HepG2 (cell line): ENCODE measurements at regions not wholly inside any gene's neighbourhood (a gene's known extent, or its start where the extent isn't known, plus 50 kb on each side); places are given as distances from the start of the nearest gene placed in this dataset.

ENCODE experiments used
- DNMT1 ChIP-seq: sonication (generic); formaldehyde crosslinking; IDR thresholded peaks from 2 replicates; pipeline ENCODE4 v1.5.1; 2020; ENCODE audit warnings: mild to moderate bottlenecking, missing genetic modification reagents
- FOSL2 ChIP-seq: sonication (generic); formaldehyde crosslinking; IDR thresholded peaks from 2 replicates; pipeline ENCODE4 v1.4.0; 2020; ENCODE audit warnings: missing genetic modification reagents
- HMG20A ChIP-seq: IDR thresholded peaks from 2 replicates; pipeline ENCODE4 v1.6.1; 2016; ENCODE audit warnings: borderline replicate concordance
- MEIS2 ChIP-seq: sonication (generic); formaldehyde crosslinking; IDR thresholded peaks from 2 replicates; pipeline ENCODE4 v1.9.0; 2021; ENCODE audit warnings: mild to moderate bottlenecking, missing genetic modification reagents
- ZBTB7B ChIP-seq: sonication (generic); formaldehyde crosslinking; IDR thresholded peaks from 2 replicates; pipeline ENCODE4 v1.4.0; 2020; ENCODE audit warnings: missing genetic modification reagents
- ZNF263 ChIP-seq: sonication (generic); formaldehyde crosslinking; IDR thresholded peaks from 2 replicates; pipeline ENCODE4 v1.4.0; 2020; ENCODE audit warnings: missing genetic modification reagents
- ZNF292 ChIP-seq: sonication (generic); formaldehyde crosslinking; IDR thresholded peaks from 2 replicates; pipeline ENCODE4 v1.8.1; 2022; ENCODE audit warnings: mild to moderate bottlenecking, low read depth, missing genetic modification reagents, borderline replicate concordance
- ZNF335 ChIP-seq: sonication (generic); formaldehyde crosslinking; IDR thresholded peaks from 2 replicates; pipeline ENCODE4 v1.4.0; 2020; ENCODE audit warnings: missing genetic modification reagents
- ZNF33B ChIP-seq: sonication (generic); formaldehyde crosslinking; IDR thresholded peaks from 2 replicates; pipeline ENCODE4 v1.5.1; 2020; ENCODE audit warnings: mild to moderate bottlenecking, missing genetic modification reagents
- ZNF441 ChIP-seq: sonication (generic); formaldehyde crosslinking; IDR thresholded peaks from 2 replicates; pipeline ENCODE4 v1.7.0; 2021; ENCODE audit warnings: missing genetic modification reagents, borderline replicate concordance
- ZNF549 ChIP-seq: sonication (generic); formaldehyde crosslinking; IDR thresholded peaks from 2 replicates; pipeline ENCODE4 v1.5.0; 2020; ENCODE audit warnings: missing genetic modification reagents
- ZNF563 ChIP-seq: sonication (generic); formaldehyde crosslinking; IDR thresholded peaks from 2 replicates; pipeline ENCODE4 v1.8.0; 2022; ENCODE audit warnings: mild to moderate bottlenecking, moderate library complexity, missing genetic modification reagents
- ZNF567 ChIP-seq: sonication (generic); formaldehyde crosslinking; IDR thresholded peaks from 2 replicates; pipeline ENCODE4 v1.8.1; 2023; ENCODE audit warnings: mild to moderate bottlenecking, missing genetic modification reagents, borderline replicate concordance
- TF ChIP-seq, protein P1 (sequence below): IDR thresholded peaks from 2 replicates; pipeline ENCODE4 v1.6.1; 2016; ENCODE audit warnings: missing biosample characterization, missing genetic modification reagents, low read depth
- TF ChIP-seq, protein P2 (sequence below): sonication (generic); formaldehyde crosslinking; conservative IDR thresholded peaks from 2 replicates; pipeline ENCODE4 v1.4.0; 2020; ENCODE audit warnings: missing genetic modification reagents
- TF ChIP-seq, protein P3 (sequence below): sonication (generic); formaldehyde crosslinking; conservative IDR thresholded peaks from 2 replicates; pipeline ENCODE4 v1.4.0; 2020; ENCODE audit warnings: missing genetic modification reagents
- TF ChIP-seq, protein P4 (sequence below): sonication (generic); formaldehyde crosslinking; IDR thresholded peaks from 2 replicates; pipeline ENCODE4 v1.4.0; 2020; ENCODE audit warnings: missing genetic modification reagents
- TF ChIP-seq, protein P5 (sequence below): IDR thresholded peaks from 2 replicates; pipeline ENCODE4 v1.4.0; 2020; ENCODE audit warnings: mild to moderate bottlenecking, missing genetic modification reagents

DNA sequence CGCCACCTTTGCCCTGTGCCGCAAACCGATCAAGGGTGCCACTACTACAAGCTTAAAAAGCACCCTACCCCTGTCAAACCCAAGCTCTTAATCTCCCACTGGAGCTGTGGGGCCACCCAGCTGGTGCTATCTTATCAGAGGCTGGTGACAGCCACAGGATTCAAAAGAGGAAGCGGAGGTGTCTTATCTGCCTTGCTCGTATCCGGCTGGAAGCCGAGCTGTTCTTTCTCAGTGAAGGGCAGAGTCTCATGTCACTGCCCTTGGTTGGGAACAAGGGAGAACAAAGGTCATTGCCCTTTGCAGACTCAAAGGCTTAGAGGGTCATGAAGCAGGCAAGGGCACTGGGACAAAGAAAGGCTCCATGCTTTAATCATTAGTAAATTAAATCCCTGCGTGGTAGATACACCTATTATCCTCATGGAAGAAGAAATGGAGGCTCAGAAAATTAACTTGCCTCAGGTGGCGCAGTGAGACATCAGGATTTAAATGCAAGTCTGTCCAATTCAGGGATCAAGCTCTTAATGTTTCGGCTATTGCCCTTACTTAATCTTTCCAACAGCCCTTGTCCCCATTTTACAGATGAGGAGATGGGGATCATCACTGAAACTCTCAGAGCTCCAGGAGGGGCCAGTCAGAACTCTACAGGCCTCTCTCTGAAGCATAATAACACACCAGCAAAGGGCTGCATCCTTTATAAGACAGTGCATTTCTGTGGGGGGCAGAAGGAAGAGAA lies 360.0 kb upstream of the PROK2 start (continued):
- TF ChIP-seq, protein P1, sequence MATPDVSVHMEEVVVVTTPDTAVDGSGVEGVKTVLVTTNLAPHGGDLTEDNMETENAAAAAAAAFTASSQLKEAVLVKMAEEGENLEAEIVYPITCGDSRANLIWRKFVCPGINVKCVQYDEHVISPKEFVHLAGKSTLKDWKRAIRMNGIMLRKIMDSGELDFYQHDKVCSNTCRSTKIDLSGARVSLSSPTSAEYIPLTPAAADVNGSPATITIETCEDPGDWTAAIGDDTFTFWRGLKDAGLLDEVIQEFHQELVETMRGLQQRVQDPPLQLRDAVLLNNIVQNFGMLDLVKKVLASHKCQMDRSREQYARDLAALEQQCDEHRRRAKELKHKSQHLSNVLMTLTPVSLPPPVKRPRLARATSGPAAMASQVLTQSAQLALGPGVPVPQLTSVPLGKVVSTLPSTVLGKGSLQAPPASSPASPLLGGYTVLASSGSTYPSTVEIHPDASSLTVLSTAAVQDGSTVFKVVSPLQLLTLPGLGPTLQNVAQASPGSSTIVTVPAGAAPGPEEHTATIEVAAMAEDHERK = no peak
- TF ChIP-seq ZNF263 (CRISPR knock-in tag) (no peak), ZNF33B (CRISPR knock-in tag) (no peak), DNMT1 (CRISPR knock-in tag) (no peak), FOSL2 (no peak; the same call in 1 of the 2 replicates), MEIS2 (CRISPR knock-in tag) (peak; percentile 87; the same call in 1 of the 2 replicates), ZNF441 (no peak), ZNF335 (no peak), ZNF563 (CRISPR knock-in tag) (no peak), ZNF549 (CRISPR knock-in tag) (no peak), HMG20A (CRISPR knock-in tag) (peak; percentile 64; the same call in 1 of the 2 replicates), ZNF567 (CRISPR knock-in tag) (no peak), ZNF292 (CRISPR knock-in tag) (peak; percentile 93; the same call in 1 of the 2 replicates), ZBTB7B (CRISPR knock-in tag) (peak; percentile 47; the same call in 1 of the 2 replicates)
- TF ChIP-seq, protein P2, sequence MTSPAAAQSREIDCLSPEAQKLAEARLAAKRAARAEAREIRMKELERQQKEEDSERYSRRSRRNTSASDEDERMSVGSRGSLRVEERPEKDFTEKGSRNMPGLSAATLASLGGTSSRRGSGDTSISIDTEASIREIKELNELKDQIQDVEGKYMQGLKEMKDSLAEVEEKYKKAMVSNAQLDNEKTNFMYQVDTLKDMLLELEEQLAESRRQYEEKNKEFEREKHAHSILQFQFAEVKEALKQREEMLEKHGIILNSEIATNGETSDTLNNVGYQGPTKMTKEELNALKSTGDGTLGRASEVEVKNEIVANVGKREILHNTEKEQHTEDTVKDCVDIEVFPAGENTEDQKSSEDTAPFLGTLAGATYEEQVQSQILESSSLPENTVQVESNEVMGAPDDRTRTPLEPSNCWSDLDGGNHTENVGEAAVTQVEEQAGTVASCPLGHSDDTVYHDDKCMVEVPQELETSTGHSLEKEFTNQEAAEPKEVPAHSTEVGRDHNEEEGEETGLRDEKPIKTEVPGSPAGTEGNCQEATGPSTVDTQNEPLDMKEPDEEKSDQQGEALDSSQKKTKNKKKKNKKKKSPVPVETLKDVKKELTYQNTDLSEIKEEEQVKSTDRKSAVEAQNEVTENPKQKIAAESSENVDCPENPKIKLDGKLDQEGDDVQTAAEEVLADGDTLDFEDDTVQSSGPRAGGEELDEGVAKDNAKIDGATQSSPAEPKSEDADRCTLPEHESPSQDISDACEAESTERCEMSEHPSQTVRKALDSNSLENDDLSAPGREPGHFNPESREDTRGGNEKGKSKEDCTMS (CRISPR knock-in tag) = no peak
- TF ChIP-seq, protein P3, sequence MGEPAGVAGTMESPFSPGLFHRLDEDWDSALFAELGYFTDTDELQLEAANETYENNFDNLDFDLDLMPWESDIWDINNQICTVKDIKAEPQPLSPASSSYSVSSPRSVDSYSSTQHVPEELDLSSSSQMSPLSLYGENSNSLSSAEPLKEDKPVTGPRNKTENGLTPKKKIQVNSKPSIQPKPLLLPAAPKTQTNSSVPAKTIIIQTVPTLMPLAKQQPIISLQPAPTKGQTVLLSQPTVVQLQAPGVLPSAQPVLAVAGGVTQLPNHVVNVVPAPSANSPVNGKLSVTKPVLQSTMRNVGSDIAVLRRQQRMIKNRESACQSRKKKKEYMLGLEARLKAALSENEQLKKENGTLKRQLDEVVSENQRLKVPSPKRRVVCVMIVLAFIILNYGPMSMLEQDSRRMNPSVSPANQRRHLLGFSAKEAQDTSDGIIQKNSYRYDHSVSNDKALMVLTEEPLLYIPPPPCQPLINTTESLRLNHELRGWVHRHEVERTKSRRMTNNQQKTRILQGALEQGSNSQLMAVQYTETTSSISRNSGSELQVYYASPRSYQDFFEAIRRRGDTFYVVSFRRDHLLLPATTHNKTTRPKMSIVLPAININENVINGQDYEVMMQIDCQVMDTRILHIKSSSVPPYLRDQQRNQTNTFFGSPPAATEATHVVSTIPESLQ = no peak
- TF ChIP-seq, protein P4, sequence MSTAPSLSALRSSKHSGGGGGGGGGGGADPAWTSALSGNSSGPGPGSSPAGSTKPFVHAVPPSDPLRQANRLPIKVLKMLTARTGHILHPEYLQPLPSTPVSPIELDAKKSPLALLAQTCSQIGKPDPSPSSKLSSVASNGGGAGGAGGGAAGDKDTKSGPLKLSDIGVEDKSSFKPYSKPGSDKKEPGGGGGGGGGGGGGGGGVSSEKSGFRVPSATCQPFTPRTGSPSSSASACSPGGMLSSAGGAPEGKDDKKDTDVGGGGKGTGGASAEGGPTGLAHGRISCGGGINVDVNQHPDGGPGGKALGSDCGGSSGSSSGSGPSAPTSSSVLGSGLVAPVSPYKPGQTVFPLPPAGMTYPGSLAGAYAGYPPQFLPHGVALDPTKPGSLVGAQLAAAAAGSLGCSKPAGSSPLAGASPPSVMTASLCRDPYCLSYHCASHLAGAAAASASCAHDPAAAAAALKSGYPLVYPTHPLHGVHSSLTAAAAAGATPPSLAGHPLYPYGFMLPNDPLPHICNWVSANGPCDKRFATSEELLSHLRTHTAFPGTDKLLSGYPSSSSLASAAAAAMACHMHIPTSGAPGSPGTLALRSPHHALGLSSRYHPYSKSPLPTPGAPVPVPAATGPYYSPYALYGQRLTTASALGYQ (CRISPR knock-in tag) = peak; percentile 37; the same call in 1 of the 2 replicates
- TF ChIP-seq, protein P5, sequence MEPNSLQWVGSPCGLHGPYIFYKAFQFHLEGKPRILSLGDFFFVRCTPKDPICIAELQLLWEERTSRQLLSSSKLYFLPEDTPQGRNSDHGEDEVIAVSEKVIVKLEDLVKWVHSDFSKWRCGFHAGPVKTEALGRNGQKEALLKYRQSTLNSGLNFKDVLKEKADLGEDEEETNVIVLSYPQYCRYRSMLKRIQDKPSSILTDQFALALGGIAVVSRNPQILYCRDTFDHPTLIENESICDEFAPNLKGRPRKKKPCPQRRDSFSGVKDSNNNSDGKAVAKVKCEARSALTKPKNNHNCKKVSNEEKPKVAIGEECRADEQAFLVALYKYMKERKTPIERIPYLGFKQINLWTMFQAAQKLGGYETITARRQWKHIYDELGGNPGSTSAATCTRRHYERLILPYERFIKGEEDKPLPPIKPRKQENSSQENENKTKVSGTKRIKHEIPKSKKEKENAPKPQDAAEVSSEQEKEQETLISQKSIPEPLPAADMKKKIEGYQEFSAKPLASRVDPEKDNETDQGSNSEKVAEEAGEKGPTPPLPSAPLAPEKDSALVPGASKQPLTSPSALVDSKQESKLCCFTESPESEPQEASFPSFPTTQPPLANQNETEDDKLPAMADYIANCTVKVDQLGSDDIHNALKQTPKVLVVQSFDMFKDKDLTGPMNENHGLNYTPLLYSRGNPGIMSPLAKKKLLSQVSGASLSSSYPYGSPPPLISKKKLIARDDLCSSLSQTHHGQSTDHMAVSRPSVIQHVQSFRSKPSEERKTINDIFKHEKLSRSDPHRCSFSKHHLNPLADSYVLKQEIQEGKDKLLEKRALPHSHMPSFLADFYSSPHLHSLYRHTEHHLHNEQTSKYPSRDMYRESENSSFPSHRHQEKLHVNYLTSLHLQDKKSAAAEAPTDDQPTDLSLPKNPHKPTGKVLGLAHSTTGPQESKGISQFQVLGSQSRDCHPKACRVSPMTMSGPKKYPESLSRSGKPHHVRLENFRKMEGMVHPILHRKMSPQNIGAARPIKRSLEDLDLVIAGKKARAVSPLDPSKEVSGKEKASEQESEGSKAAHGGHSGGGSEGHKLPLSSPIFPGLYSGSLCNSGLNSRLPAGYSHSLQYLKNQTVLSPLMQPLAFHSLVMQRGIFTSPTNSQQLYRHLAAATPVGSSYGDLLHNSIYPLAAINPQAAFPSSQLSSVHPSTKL (CRISPR knock-in tag) = peak; percentile 79
